OCI-LY7 (cell line): ENCODE measurements at regions not wholly inside any gene's neighbourhood (a gene's known extent, or its start where the extent isn't known, plus 50 kb on each side); places are given as distances from the start of the nearest gene placed in this dataset.

ENCODE experiments used
- BruUV-seq: library from RNA; stranded (reverse); fragments of 400-500 nt; replicated peaks from 2 replicates; lab custom pipeline; 2021; lab: Mats Ljungman, UMichigan
- CTCF ChIA-PET: fragments of 300-600 bp; sonication (Branson Sonifier 250); formaldehyde crosslinking; loops from one replicate; lab custom pipeline; 2022; ENCODE audit warnings: antibody characterized with exemption; ENCODE audit not compliant: unreplicated experiment; lab: Charles Lee
- POLR2A ChIA-PET: fragments of 300-600 bp; sonication (Branson Sonifier 250); formaldehyde crosslinking; loops from one replicate; lab custom pipeline; 2022; ENCODE audit warnings: antibody characterized with exemption; lab: Charles Lee
- DNase-seq: peaks from one replicate; pipeline ENCODE4 v3.0.0-alpha.2; 2015; ENCODE audit warnings: low spot score
- H2AFZ ChIP-seq: fragments of 200-600 bp; sonication (generic), shearing (Covaris generic); 2 replicates; pipeline ENCODE4 v1.6.1; 2014; ENCODE audit warnings: mild to moderate bottlenecking, antibody characterized with exemption, low read length, moderate library complexity
- H3K27ac ChIP-seq: fragments of 200-600 bp; sonication (generic); 2 replicates; pipeline ENCODE4 v1.5.1; 2014; ENCODE audit warnings: mixed run types, low read depth, mild to moderate bottlenecking, moderate library complexity, low read length, inconsistent platforms; ENCODE audit not compliant: poor library complexity, severe bottlenecking
- H3K36me3 ChIP-seq: fragments of 200-600 bp; sonication (generic); 2 replicates; pipeline ENCODE4 v1.6.1; 2014; ENCODE audit warnings: mild to moderate bottlenecking, antibody characterized with exemption, low read length, moderate library complexity, mixed read lengths; ENCODE audit not compliant: insufficient read depth
- H3K4me1 ChIP-seq: fragments of 200-600 bp; sonication (generic); 2 replicates; pipeline ENCODE4 v1.5.1; 2014; ENCODE audit warnings: mild to moderate bottlenecking, low read length; ENCODE audit not compliant: insufficient read depth, poor library complexity, severe bottlenecking
- H3K4me2 ChIP-seq: fragments of 200-600 bp; sonication (generic); 2 replicates; pipeline ENCODE4 v1.6.1; 2014; ENCODE audit warnings: mild to moderate bottlenecking, low read length
- H3K4me3 ChIP-seq: fragments of 200-600 bp; sonication (generic); 2 replicates; pipeline ENCODE4 v1.5.1; 2014; ENCODE audit warnings: mild to moderate bottlenecking, low read depth, low read length; ENCODE audit not compliant: poor library complexity, severe bottlenecking
- H3K79me2 ChIP-seq: fragments of 200-600 bp; sonication (generic); 2 replicates; pipeline ENCODE4 v1.6.1; 2016; ENCODE audit warnings: low read depth, mild to moderate bottlenecking, low read length, moderate library complexity, mixed read lengths; ENCODE audit not compliant: insufficient read depth
- H3K9me2 ChIP-seq: fragments of 200-600 bp; sonication (generic); 2 replicates; pipeline ENCODE4 v1.6.1; 2016; ENCODE audit warnings: mild to moderate bottlenecking, low read length, mixed read lengths; ENCODE audit not compliant: insufficient read depth
- H3K9me3 ChIP-seq: fragments of 200-600 bp; sonication (generic); 2 replicates; pipeline ENCODE4 v1.6.1; 2014; ENCODE audit warnings: mild to moderate bottlenecking, mixed run types, low read length, mixed read lengths
- H4K20me1 ChIP-seq: fragments of 200-600 bp; sonication (generic); 2 replicates; pipeline ENCODE4 v1.6.1; 2014; ENCODE audit warnings: mild to moderate bottlenecking, antibody characterized with exemption, low read length, moderate library complexity, mixed read lengths; ENCODE audit not compliant: insufficient read depth
- EZH2phosphoT487 ChIP-seq: fragments of 200-600 bp; sonication (generic); IDR thresholded peaks from 2 replicates; pipeline ENCODE4 v1.6.1; 2018; ENCODE audit warnings: low read depth, borderline replicate concordance, mild to moderate bottlenecking, mixed run types, antibody characterized with exemption, low read length, moderate library complexity, mixed read lengths
- intact Hi-C: fragments of 100-400 bp; cut with micrococcal nuclease; formaldehyde crosslinking; loops from one replicate; pipeline ENCODE4 v1.10.0; 2022; ENCODE audit not compliant: unreplicated experiment
- TF ChIP-seq, protein P1 (sequence below): fragments of 200-600 bp; sonication (generic); conservative IDR thresholded peaks from 2 replicates; pipeline ENCODE4 v1.5.1; 2014; ENCODE audit warnings: mild to moderate bottlenecking, antibody characterized with exemption, low read length, moderate library complexity, mixed read lengths

GRCh38 chr6:22664968-22665367 is 95.6 kb downstream of the HDGFL1 start:
- Histone ChIP-seq H3K36me3 (no peaks in the 10 kb centered on the region), H3K4me3 (no peak overlapping the region), H3K79me2 (no peaks in the 10 kb centered on the region), H3K4me2 (no peak overlapping the region), H3K27ac (no peak overlapping the region), H3K9me2 (no peaks in the 10 kb centered on the region), H2AFZ (no peak overlapping the region), H3K9me3 (no peaks in the 10 kb centered on the region), H4K20me1 (no peaks in the 10 kb centered on the region), H3K4me1 (no peaks in the 10 kb centered on the region)
- no TSS peak for BruUV-seq
- intact Hi-C loops = no loop called here
- ChIA-PET POLR2A (no interaction called here), CTCF (no interaction called here)
- no peak for DNase-seq
- TF ChIP-seq, protein P1, sequence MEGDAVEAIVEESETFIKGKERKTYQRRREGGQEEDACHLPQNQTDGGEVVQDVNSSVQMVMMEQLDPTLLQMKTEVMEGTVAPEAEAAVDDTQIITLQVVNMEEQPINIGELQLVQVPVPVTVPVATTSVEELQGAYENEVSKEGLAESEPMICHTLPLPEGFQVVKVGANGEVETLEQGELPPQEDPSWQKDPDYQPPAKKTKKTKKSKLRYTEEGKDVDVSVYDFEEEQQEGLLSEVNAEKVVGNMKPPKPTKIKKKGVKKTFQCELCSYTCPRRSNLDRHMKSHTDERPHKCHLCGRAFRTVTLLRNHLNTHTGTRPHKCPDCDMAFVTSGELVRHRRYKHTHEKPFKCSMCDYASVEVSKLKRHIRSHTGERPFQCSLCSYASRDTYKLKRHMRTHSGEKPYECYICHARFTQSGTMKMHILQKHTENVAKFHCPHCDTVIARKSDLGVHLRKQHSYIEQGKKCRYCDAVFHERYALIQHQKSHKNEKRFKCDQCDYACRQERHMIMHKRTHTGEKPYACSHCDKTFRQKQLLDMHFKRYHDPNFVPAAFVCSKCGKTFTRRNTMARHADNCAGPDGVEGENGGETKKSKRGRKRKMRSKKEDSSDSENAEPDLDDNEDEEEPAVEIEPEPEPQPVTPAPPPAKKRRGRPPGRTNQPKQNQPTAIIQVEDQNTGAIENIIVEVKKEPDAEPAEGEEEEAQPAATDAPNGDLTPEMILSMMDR = no peak
- no peak for TF ChIP-seq EZH2phosphoT487

GRCh38 chr6:22666021-22666420 is 96.7 kb downstream of the HDGFL1 start:
- intact Hi-C loops = no loop called here
- Histone ChIP-seq H3K4me2 (no peak overlapping the region), H3K9me2 (no peaks in the 10 kb centered on the region), H3K4me1 (no peaks in the 10 kb centered on the region), H3K79me2 (no peaks in the 10 kb centered on the region), H4K20me1 (no peaks in the 10 kb centered on the region), H3K27ac (no peak overlapping the region), H3K4me3 (no peak overlapping the region), H3K9me3 (no peaks in the 10 kb centered on the region), H2AFZ (no peak overlapping the region), H3K36me3 (no peaks in the 10 kb centered on the region)
- TF ChIP-seq EZH2phosphoT487 = no peak
- TF ChIP-seq, protein P1 = no peak
- POLR2A ChIA-PET = interaction anchor here (0.6 kb wide), 1 partner anchor 11 kb away, joined by 3 read pairs; no protein-coding TSS in a partner anchor
- no TSS peak for BruUV-seq
- CTCF ChIA-PET = no interaction called here
- no peak for DNase-seq

DNA sequence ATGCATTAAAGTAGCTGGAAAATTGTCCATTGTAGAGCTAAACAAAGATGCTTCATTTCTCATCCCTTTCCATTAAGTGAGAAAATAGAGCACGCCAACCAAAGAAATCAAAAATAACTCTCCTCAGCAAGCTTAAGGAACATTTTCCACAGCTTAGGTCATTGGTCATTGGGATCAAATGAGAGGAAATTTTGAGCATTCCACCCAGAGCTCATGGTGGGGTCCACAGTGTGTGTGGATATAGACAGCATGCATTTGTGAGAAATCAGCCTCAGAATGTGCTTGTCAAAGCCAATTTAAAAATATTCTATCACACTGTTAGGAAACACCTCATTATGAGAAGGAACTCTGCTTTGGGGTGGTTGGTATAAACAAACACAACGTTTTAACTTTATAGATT is 97.2 kb downstream of the HDGFL1 start:
- no peak for DNase-seq
- no peaks in the 10 kb centered on the region for H3K4me1 ChIP-seq
- ChIA-PET CTCF (no interaction called here), POLR2A (interaction anchor here (0.6 kb wide), 1 partner anchor 10 kb away, joined by 3 read pairs; no protein-coding TSS in a partner anchor)
- H3K9me3 ChIP-seq = no peaks in the 10 kb centered on the region
- no peak overlapping the region for H3K4me3 ChIP-seq
- BruUV-seq = no TSS peak
- no peaks in the 10 kb centered on the region for H3K79me2 ChIP-seq
- H3K9me2 ChIP-seq = no peaks in the 10 kb centered on the region
- H3K36me3 ChIP-seq = no peaks in the 10 kb centered on the region
- intact Hi-C loops = no loop called here
- TF ChIP-seq, protein P1 = no peak
- no peak for TF ChIP-seq EZH2phosphoT487
- H2AFZ ChIP-seq = no peak overlapping the region
- H3K4me2 ChIP-seq = no peak overlapping the region
- H4K20me1 ChIP-seq = no peaks in the 10 kb centered on the region
- H3K27ac ChIP-seq = no peak overlapping the region
